Gastrocnemius medialis (tissue), 4 donors: ENCODE measurements at regions not wholly inside any gene's neighbourhood (a gene's known extent, or its start where the extent isn't known, plus 50 kb on each side); places are given as distances from the start of the nearest gene placed in this dataset.

ENCODE experiments used
- ATAC-seq, 2 donors: fragments of 150-250 bp; one replicate each; pipeline ENCODE4 v1.9.1; 2016
- DNase-seq, 2 donors: peaks; one replicate each; pipeline ENCODE4 v3.0.0-alpha.2; 2019
- H3K27ac ChIP-seq, 4 donors: fragments of 200-600 bp; sonication (generic); 1 replicate in 1 of 4; 2 replicates in 3 of 4; pipeline ENCODE4 v1.5.1; 2016 to 2018; ENCODE audit warnings: mild to moderate bottlenecking in 2 of 4, moderate library complexity in 1 of 4
- H3K27me3 ChIP-seq, 3 donors: fragments of 200-600 bp; sonication (generic) in 2 of 3; 1 replicate in 1 of 3; 2 replicates in 2 of 3; pipeline versions ENCODE4 v1.5.1 to v1.6.0; 2016 to 2019; ENCODE audit warnings: mild to moderate bottlenecking in 1 of 3, moderate library complexity in 1 of 3
- H3K36me3 ChIP-seq, 2 donors: fragments of 200-600 bp; sonication (generic) in 1 of 2; one replicate each; pipeline ENCODE4 v1.5.1; 2017 to 2018
- H3K4me1 ChIP-seq, 2 donors: fragments of 200-600 bp; sonication (generic) in 1 of 2; one replicate each; pipeline ENCODE4 v1.5.1; 2016 to 2017; ENCODE audit warnings: mild to moderate bottlenecking in 2 of 2
- H3K4me3 ChIP-seq, 4 donors: fragments of 200-600 bp; sonication (generic) in 3 of 4; 1 replicate in 1 of 4; 2 replicates in 3 of 4; pipeline ENCODE4 v1.5.1; 2016 to 2019; ENCODE audit warnings: mild to moderate bottlenecking in 2 of 4
- H3K9me3 ChIP-seq, 3 donors: fragments of 200-600 bp; sonication (generic) in 2 of 3; 1 replicate in 1 of 3; 2 replicates in 2 of 3; pipeline ENCODE4 v1.5.1; 2016 to 2019
- POLR2A ChIP-seq, 2 donors: fragments of 450-650 bp; IDR thresholded peaks; one replicate each; pipeline ENCODE4 v1.6.1; 2017; ENCODE audit warnings: antibody characterized with exemption in 2 of 2, mild to moderate bottlenecking in 2 of 2, moderate library complexity in 2 of 2
- in situ Hi-C, 4 donors: fragments of 200-750 bp; cut with MboI; loops; one replicate each; pipeline versions ENCODE4 v1.15.0 to v1.8.0; 2017; ENCODE audit warnings: low sequenced_read_pairs in 4 of 4
- intact Hi-C: fragments of 100-400 bp; cut with DNase I; formaldehyde crosslinking; loops from one replicate; pipeline ENCODE4 v1.15.1; 2023; ENCODE audit warnings: low total_unique reads
- TF ChIP-seq, protein P1 (sequence below), 5 experiments: fragments of 450-650 bp in 3 of 5; fragments of 200-600 bp in 2 of 5; sonication (generic) in 2 of 5; IDR thresholded peaks in 4 of 5; conservative IDR thresholded peaks in 1 of 5; 1 replicate in 4 of 5; 2 replicates in 1 of 5; pipeline ENCODE4 v1.5.1; 2016 to 2019; ENCODE audit warnings: antibody characterized with exemption in 5 of 5, mild to moderate bottlenecking in 3 of 5, moderate library complexity in 3 of 5

DNA sequence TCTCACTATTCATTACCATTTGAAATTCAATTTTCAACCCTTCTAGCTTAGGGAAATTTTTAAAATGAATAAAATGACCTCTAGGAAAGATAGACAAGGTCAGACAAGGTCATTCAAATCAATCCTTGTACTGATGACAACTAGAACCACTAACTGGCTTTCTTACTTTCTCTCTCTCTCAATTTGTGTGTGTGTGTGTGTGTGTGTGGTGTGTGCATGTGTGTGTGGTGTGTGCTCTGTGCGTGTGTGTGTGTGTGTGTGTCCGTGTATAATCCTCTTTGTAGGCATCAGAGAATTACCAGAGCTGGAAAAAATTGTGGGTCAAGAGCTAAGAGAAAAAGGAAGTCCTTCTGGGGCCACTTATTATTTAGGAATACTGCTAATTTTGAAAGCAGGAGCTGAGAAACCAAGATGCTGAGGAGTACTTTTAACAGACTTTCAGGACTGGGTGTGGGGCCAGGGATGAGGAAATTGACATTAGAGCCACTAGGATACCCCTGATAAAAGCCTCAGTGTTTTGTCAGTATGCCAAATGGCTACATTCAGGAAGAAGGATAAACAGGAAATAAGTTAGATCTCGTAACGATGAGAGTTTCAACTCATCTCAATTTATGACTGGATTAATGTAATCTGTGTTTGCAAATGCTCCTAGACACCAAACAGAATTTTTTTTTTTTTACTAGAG, 723.3 kb downstream of the CETN3 start:
- intact Hi-C loops: no loop called here
- DNase-seq (no peak), ATAC-seq (no peak)
- H3K9me3 ChIP-seq: no peaks in the 10 kb centered on the region
- H3K4me1 ChIP-seq: peaks cover 0 to 5% of the 10 kb centered on the region in 2 donors
- H3K27ac ChIP-seq: peak overlapping the region in 1 of 4 donors; percentile 9
- H3K27me3 ChIP-seq: no peaks in the 10 kb centered on the region
- H3K4me3 ChIP-seq: peak overlapping the region in 1 of 4 donors; percentile 7
- no peak for TF ChIP-seq POLR2A (IDR thresholded peaks at IDR 0.05)
- TF ChIP-seq, protein P1, sequence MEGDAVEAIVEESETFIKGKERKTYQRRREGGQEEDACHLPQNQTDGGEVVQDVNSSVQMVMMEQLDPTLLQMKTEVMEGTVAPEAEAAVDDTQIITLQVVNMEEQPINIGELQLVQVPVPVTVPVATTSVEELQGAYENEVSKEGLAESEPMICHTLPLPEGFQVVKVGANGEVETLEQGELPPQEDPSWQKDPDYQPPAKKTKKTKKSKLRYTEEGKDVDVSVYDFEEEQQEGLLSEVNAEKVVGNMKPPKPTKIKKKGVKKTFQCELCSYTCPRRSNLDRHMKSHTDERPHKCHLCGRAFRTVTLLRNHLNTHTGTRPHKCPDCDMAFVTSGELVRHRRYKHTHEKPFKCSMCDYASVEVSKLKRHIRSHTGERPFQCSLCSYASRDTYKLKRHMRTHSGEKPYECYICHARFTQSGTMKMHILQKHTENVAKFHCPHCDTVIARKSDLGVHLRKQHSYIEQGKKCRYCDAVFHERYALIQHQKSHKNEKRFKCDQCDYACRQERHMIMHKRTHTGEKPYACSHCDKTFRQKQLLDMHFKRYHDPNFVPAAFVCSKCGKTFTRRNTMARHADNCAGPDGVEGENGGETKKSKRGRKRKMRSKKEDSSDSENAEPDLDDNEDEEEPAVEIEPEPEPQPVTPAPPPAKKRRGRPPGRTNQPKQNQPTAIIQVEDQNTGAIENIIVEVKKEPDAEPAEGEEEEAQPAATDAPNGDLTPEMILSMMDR (IDR thresholded peaks at IDR 0.05 in 4 of 5, conservative IDR thresholded peaks at IDR 0.05 in 1 of 5): no peak
- H3K36me3 ChIP-seq: no peaks in the 10 kb centered on the region
- in situ Hi-C loops: no loop called here

DNA sequence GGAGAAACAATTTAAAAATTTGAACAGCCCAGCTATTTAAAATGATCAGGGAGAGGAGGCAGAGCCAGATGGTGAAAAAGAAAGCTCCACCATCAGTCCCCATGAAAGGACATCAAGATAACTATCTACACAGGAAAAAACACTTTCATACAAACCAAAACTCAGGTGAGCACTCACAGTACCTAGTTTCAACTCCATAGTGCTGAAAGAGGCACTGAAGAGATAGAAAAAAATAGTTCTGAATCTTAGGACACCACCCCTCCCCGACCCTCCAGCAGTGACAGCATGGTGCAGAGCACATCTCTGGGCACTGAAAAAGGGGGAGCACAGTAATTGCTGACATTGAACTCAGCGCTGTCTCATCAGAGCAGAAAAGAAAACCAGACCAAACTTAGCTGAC, 732.9 kb downstream of the CETN3 start:
- H3K27me3 ChIP-seq: no peaks in the 10 kb centered on the region
- DNase-seq (no peak), ATAC-seq (no peak)
- no peak for TF ChIP-seq POLR2A (IDR thresholded peaks at IDR 0.05)
- TF ChIP-seq, protein P1 (IDR thresholded peaks at IDR 0.05 in 4 of 5, conservative IDR thresholded peaks at IDR 0.05 in 1 of 5): no peak
- H3K4me1 ChIP-seq: no peaks in the 10 kb centered on the region
- no peaks in the 10 kb centered on the region for H3K9me3 ChIP-seq
- no peaks in the 10 kb centered on the region for H3K36me3 ChIP-seq
- in situ Hi-C loops (no loop called here), intact Hi-C loops (no loop called here)
- no peak overlapping the region for H3K27ac ChIP-seq
- H3K4me3 ChIP-seq: no peak overlapping the region

DNA sequence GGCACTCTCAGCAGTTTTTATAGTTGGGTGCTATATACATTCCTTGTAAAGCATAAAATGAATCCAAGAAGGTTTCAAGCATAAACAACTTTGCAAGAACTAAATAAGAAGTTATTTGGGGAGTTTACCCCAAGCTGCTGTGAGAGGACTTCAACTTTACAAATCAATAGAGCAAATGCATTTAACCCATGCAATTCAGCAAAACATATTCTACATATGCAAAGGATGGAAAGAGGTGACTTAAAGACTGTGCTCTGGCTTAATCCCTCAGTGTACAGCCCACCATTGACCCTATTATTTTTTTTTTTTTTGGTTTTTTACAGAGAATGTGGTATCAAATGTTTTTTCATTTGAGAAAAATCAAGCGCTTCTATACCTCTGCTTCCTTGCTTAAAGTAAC, 736.5 kb downstream of the CETN3 start:
- Histone ChIP-seq H3K27me3 (no peaks in the 10 kb centered on the region), H3K9me3 (no peaks in the 10 kb centered on the region), H3K4me1 (peaks cover 0 to 8% of the 10 kb centered on the region in 2 donors), H3K27ac (no peak overlapping the region), H3K4me3 (no peak overlapping the region), H3K36me3 (no peaks in the 10 kb centered on the region)
- no peak for ATAC-seq
- in situ Hi-C loops: no loop called here
- DNase-seq: no peak
- TF ChIP-seq, protein P1 (IDR thresholded peaks at IDR 0.05 in 4 of 5, conservative IDR thresholded peaks at IDR 0.05 in 1 of 5): no peak
- no peak for TF ChIP-seq POLR2A (IDR thresholded peaks at IDR 0.05)
- intact Hi-C loops: no loop called here

DNA sequence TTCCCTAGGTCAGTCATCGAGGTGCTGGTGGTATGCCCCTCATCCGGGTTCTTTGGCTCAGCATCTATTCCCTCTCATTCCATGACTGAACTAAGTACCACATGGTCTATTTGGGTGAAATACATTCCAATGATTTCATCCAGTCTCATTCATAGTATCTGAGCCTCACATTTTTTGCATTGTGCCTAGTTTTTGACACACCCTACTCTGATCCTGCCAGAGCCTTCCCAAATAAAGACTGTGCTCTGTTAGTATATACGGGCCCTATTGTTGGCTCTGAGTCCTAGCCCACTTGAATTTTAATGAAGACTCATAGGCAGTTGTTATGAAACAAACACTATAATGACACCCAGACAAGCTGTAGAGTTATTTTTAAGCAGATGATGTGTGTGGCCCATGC, 740.7 kb downstream of the CETN3 start:
- DNase-seq (no peak), ATAC-seq (no peak)
- no peak for TF ChIP-seq POLR2A (IDR thresholded peaks at IDR 0.05)
- TF ChIP-seq, protein P1 (IDR thresholded peaks at IDR 0.05 in 4 of 5, conservative IDR thresholded peaks at IDR 0.05 in 1 of 5): no peak
- H3K4me3 ChIP-seq: no peak overlapping the region
- intact Hi-C loops: no loop called here
- no peaks in the 10 kb centered on the region for H3K27me3 ChIP-seq
- H3K27ac ChIP-seq: no peak overlapping the region
- in situ Hi-C loops: no loop called here
- H3K36me3 ChIP-seq: no peaks in the 10 kb centered on the region
- H3K4me1 ChIP-seq: peaks cover 0 to 8% of the 10 kb centered on the region in 2 donors
- no peaks in the 10 kb centered on the region for H3K9me3 ChIP-seq

DNA sequence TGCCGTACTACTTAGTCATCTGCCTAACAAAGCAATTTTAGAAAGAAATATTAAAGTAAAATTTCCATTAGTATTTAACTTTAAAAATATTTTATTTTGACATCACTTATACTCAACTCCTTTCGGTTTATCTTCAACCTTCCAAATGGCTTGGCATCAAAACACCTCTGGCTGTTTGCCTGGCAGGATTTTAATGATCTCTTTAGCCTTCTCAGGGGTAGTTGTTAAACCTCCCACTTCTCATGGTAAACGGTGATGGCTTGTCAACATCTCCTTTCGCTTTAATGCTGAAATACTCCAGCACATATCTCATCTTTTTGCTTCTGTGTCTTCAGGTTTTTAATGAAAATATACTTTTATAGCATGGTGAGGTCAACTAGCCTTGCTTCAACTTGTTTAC, 747.1 kb downstream of the CETN3 start:
- no peak for ATAC-seq
- in situ Hi-C loops: no loop called here
- no peak for TF ChIP-seq POLR2A (IDR thresholded peaks at IDR 0.05)
- TF ChIP-seq, protein P1 (IDR thresholded peaks at IDR 0.05 in 4 of 5, conservative IDR thresholded peaks at IDR 0.05 in 1 of 5): no peak
- Histone ChIP-seq H3K27me3 (no peaks in the 10 kb centered on the region), H3K9me3 (no peaks in the 10 kb centered on the region), H3K36me3 (no peaks in the 10 kb centered on the region), H3K4me3 (no peak overlapping the region), H3K27ac (no peak overlapping the region), H3K4me1 (no peaks in the 10 kb centered on the region)
- DNase-seq: no peak
- intact Hi-C loops: no loop called here
